ENCODE measurements at regions not wholly inside any gene's neighbourhood (a gene's known extent, or its start where the extent isn't known, plus 50 kb on each side); places are given as distances from the start of the nearest gene placed in this dataset.

DNA sequence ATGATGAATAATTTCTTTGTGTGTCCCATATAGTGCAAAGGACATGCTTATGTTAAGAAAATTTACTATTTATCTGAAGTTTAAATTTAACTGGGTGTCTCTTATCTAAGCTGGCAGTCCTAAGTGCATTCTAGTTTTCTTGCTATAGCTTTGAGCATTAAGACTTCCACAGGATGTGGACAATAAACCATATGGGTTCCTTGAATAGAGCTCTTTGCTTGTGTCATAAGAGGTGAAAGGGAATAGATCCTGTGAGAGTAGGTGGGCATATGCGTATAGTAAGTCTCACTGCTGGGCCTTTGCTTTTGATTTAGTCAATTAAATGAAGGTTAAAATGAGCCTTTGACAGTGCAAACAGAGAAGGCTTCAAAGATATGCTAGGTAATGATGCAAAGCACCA is 223.4 kb upstream of the GYPA start:
- intact Hi-C loops (cut with DNase I; ENCODE audit: low total_unique reads) = no loop called here
- Histone ChIP-seq H3K4me3 (no peak overlapping the region), H3K4me1 (no peaks in the 10 kb centered on the region), H3K9me3 (no peaks in the 10 kb centered on the region), H3K36me3 (no peaks in the 10 kb centered on the region), H3K27me3 (no peaks in the 10 kb centered on the region), H3K27ac (no peak overlapping the region)
- TF ChIP-seq, protein P1, sequence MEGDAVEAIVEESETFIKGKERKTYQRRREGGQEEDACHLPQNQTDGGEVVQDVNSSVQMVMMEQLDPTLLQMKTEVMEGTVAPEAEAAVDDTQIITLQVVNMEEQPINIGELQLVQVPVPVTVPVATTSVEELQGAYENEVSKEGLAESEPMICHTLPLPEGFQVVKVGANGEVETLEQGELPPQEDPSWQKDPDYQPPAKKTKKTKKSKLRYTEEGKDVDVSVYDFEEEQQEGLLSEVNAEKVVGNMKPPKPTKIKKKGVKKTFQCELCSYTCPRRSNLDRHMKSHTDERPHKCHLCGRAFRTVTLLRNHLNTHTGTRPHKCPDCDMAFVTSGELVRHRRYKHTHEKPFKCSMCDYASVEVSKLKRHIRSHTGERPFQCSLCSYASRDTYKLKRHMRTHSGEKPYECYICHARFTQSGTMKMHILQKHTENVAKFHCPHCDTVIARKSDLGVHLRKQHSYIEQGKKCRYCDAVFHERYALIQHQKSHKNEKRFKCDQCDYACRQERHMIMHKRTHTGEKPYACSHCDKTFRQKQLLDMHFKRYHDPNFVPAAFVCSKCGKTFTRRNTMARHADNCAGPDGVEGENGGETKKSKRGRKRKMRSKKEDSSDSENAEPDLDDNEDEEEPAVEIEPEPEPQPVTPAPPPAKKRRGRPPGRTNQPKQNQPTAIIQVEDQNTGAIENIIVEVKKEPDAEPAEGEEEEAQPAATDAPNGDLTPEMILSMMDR (IDR thresholded peaks at IDR 0.05) = no peak
- DNase-seq = no peak

DNA sequence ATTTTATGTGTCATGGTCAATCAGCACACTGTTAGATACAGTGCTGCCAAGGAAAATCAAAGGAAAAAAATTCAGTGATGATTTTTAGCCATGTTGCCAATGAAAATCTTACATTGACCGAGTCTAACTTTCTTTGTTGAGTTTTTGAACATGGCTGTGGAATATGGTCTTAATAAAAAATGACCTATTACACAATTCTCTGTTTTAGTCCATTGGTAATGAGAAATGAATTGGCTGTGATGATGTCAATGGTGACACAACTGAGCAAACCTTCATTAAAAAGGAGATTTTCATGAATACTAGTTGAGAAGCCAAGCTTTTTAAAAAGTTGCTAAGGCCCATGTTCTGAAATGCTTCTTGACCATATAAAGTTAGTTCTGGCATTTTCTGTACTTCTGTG is 225.9 kb upstream of the GYPA start:
- Histone ChIP-seq H3K27ac (no peak overlapping the region), H3K36me3 (no peaks in the 10 kb centered on the region), H3K4me3 (no peak overlapping the region), H3K27me3 (no peaks in the 10 kb centered on the region), H3K9me3 (no peaks in the 10 kb centered on the region), H3K4me1 (no peaks in the 10 kb centered on the region)
- DNase-seq = no peak
- intact Hi-C loops (cut with DNase I; ENCODE audit: low total_unique reads) = no loop called here
- TF ChIP-seq, protein P1 (IDR thresholded peaks at IDR 0.05) = no peak

DNA sequence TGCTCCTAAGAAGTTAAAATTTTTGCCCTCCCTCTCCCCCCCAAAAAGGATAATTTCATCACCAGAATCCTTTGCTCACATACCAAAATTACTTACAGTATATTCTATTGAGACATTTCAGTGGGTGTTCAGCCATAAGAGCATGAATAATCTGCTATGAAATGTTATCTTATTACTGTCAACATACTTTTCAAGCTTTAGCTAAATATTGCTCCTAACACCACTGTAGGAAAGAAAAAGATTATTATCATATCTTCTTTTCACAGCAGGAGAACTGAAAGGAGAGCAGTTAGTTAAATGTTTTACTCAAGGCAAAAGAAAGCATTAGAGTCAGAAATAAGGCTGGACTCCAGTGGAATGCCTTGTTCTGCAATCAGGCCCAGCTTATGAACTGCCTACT is 231.0 kb upstream of the GYPA start:
- Histone ChIP-seq H3K4me1 (no peaks in the 10 kb centered on the region), H3K4me3 (no peak overlapping the region), H3K9me3 (no peaks in the 10 kb centered on the region), H3K27ac (no peak overlapping the region), H3K27me3 (no peaks in the 10 kb centered on the region), H3K36me3 (no peaks in the 10 kb centered on the region)
- DNase-seq = no peak
- TF ChIP-seq, protein P1 (IDR thresholded peaks at IDR 0.05) = no peak
- intact Hi-C loops (cut with DNase I; ENCODE audit: low total_unique reads) = no loop called here

DNA sequence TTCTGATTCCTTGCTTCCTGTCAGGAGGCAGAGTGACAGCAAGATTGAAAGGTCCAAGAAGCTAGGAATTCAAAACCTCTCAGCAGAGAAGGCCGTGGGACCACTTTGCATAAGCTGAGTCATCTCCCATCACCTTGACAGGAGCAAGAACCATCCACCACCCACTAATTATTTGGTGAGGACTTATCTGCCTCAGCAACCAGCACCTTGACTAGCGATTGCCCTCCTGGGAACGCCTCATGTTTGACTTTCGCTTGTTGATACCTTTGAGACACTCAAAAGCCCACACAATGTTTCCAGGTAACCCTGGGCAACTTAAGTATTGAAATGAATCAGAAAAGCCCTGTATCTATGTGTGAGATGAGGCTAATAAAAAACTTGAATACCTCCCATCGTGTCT is 233.5 kb upstream of the GYPA start:
- no peaks in the 10 kb centered on the region for H3K9me3 ChIP-seq
- H3K4me3 ChIP-seq = no peak overlapping the region
- H3K36me3 ChIP-seq = no peaks in the 10 kb centered on the region
- intact Hi-C loops (cut with DNase I; ENCODE audit: low total_unique reads) = no loop called here
- no peaks in the 10 kb centered on the region for H3K27me3 ChIP-seq
- H3K4me1 ChIP-seq = no peaks in the 10 kb centered on the region
- DNase-seq = no peak
- TF ChIP-seq, protein P1 (IDR thresholded peaks at IDR 0.05) = no peak
- H3K27ac ChIP-seq = no peak overlapping the region

DNA sequence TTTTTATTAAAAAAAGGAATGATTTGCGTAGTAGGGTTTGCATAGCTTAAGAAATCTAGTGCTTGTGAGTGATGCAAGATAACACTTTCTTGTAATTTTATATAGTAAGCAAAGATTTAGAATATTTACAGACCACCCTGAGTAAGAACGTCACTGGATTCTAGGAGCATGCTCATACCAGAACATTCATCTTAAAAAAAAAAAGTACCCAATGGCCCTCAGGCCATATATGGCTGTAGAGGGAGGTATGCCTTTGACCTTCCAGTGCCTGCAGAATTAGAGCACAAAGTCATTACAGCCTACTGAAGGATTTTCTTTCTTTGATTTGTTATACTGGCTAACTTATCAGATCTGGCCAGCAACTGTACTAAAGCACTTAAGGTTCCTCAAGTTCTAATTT is 236.3 kb upstream of the GYPA start:
- Histone ChIP-seq H3K4me1 (no peaks in the 10 kb centered on the region), H3K9me3 (no peaks in the 10 kb centered on the region), H3K4me3 (no peak overlapping the region), H3K36me3 (no peaks in the 10 kb centered on the region), H3K27ac (no peak overlapping the region), H3K27me3 (no peaks in the 10 kb centered on the region)
- DNase-seq = no peak
- intact Hi-C loops (cut with DNase I; ENCODE audit: low total_unique reads) = no loop called here
- TF ChIP-seq, protein P1 (IDR thresholded peaks at IDR 0.05) = no peak

DNA sequence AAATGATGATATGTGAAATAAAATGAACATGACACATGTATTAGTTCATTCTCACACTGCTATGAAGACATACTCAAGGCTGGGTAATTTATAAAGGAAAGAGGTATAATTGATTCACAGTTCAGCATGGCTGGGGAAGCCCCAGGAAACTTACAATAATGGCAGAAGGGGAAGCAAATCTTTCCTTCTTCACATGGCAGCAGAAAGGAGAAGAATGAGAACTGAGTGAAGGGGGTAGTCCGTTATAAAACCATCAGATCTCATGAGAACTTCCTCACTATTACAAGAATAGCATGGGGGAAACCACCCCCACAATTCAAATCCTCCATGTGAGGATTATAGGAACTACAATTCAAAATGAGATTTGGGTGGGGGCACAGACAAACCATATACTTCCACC is 243.9 kb upstream of the GYPA start:
- no peak for DNase-seq
- no peak overlapping the region for H3K27ac ChIP-seq
- no peaks in the 10 kb centered on the region for H3K36me3 ChIP-seq
- no peak overlapping the region for H3K4me3 ChIP-seq
- intact Hi-C loops (cut with DNase I; ENCODE audit: low total_unique reads) = no loop called here
- peaks cover 0 to 4% (median 2%) of the 10 kb centered on the region in 3 donors for H3K9me3 ChIP-seq
- no peaks in the 10 kb centered on the region for H3K4me1 ChIP-seq
- H3K27me3 ChIP-seq = no peaks in the 10 kb centered on the region
- TF ChIP-seq, protein P1 (IDR thresholded peaks at IDR 0.05) = no peak
